ENCODE measurements at regions not wholly inside any gene's neighbourhood (a gene's known extent, or its start where the extent isn't known, plus 50 kb on each side); places are given as distances from the start of the nearest gene placed in this dataset.
"Not testable (repeated sequence)": the region's sequence is repeated elsewhere in the genome, so short reads cannot be mapped to it uniquely, and the experiment has no call there.

DNA sequence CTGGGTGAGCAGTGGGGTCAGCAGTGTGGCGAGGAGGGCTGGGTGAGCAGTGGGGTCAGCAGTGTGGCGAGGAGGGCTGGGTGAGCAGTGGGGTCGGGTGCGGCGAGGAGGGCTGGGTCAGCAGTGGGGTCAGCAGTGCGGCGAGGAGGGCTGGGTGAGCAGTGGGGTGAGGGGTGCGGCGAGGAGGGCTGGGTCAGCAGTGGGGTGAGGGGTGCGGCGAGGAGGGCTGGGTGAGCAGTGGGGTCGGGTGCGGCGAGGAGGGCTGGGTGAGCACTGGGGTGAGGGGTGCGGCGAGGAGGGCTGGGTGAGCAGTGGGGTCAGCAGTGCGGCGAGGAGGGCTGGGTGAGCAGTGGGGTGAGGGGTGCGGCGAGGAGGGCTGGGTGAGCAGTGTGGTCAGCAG lies 93.2 kb downstream of the METRNL start:
- TF ChIP-seq POLR2A (IDR thresholded peaks at IDR 0.05); POLR2AphosphoS5 (IDR thresholded peaks at IDR 0.05; ENCODE audit: insufficient read depth in 1 of 2, low read depth in 1 of 2): not testable (repeated sequence)
- TF ChIP-seq, protein P1, sequence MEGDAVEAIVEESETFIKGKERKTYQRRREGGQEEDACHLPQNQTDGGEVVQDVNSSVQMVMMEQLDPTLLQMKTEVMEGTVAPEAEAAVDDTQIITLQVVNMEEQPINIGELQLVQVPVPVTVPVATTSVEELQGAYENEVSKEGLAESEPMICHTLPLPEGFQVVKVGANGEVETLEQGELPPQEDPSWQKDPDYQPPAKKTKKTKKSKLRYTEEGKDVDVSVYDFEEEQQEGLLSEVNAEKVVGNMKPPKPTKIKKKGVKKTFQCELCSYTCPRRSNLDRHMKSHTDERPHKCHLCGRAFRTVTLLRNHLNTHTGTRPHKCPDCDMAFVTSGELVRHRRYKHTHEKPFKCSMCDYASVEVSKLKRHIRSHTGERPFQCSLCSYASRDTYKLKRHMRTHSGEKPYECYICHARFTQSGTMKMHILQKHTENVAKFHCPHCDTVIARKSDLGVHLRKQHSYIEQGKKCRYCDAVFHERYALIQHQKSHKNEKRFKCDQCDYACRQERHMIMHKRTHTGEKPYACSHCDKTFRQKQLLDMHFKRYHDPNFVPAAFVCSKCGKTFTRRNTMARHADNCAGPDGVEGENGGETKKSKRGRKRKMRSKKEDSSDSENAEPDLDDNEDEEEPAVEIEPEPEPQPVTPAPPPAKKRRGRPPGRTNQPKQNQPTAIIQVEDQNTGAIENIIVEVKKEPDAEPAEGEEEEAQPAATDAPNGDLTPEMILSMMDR (IDR thresholded peaks at IDR 0.05) = not testable (repeated sequence)

All from vagina (tissue), 2 donors.